Small intestine (tissue), 7 donors: ENCODE measurements at regions not wholly inside any gene's neighbourhood (a gene's known extent, or its start where the extent isn't known, plus 50 kb on each side); places are given as distances from the start of the nearest gene placed in this dataset.

Experiments
- DNase-seq, 2 donors: peaks; one replicate each; pipeline versions ENCODE4 v3.0.0 to v3.0.0-alpha.2; 2013
- FAIRE-seq: peaks from 2 replicates; lab custom pipeline; 2012; peaks lifted over from hg19 to GRCh38; lab: Jason Lieb, UNC
- H3K27ac ChIP-seq, 3 donors: one replicate each; pipeline ENCODE4 v1.5.1; 2013; ENCODE audit warnings: low read length in 2 of 3, mild to moderate bottlenecking in 2 of 3, control low read depth in 1 of 3, inconsistent platforms in 1 of 3, low read depth in 1 of 3, moderate library complexity in 1 of 3
- H3K27me3 ChIP-seq, 3 donors: one replicate each; pipeline ENCODE4 v1.6.1; 2013; ENCODE audit warnings: low read length in 3 of 3, inconsistent platforms in 1 of 3; ENCODE audit not compliant: control insufficient read depth in 3 of 3, insufficient read depth in 3 of 3
- H3K36me3 ChIP-seq, 3 donors: one replicate each; pipeline ENCODE4 v1.6.1; 2013; ENCODE audit warnings: low read length in 3 of 3, inconsistent platforms in 1 of 3, low read depth in 1 of 3, mild to moderate bottlenecking in 1 of 3, moderate library complexity in 1 of 3; ENCODE audit not compliant: control insufficient read depth in 3 of 3, insufficient read depth in 2 of 3
- H3K4me1 ChIP-seq, 3 donors: one replicate each; pipeline ENCODE4 v1.6.1; 2013; ENCODE audit warnings: low read length in 2 of 3, inconsistent platforms in 1 of 3, low read depth in 1 of 3, mild to moderate bottlenecking in 1 of 3, moderate library complexity in 1 of 3; ENCODE audit not compliant: control insufficient read depth in 3 of 3, insufficient read depth in 2 of 3
- H3K4me3 ChIP-seq, 3 donors: one replicate each; pipeline ENCODE4 v1.5.1; 2013; ENCODE audit warnings: low read length in 3 of 3, control low read depth in 1 of 3, inconsistent platforms in 1 of 3, low read depth in 1 of 3, mild to moderate bottlenecking in 1 of 3, moderate library complexity in 1 of 3
- H3K9me3 ChIP-seq, 2 donors: one replicate each; pipeline ENCODE4 v1.6.1; 2013; ENCODE audit warnings: low read depth in 1 of 2, low read length in 1 of 2; ENCODE audit not compliant: control insufficient read depth in 2 of 2, insufficient read depth in 1 of 2
- WGBS, 3 donors: extraction: QIAGEN DNeasy Blood & Tissue Kit; methylation state at CpG; one replicate each; pipeline ENCODE4 v1.1.7; 2013; 5-methylcytosine and 5-hydroxymethylcytosine counted together
- donor health status: healthy with polysubstance abuse.
- donor health status: control.
- donor health status: control.
- donor health status: Bipolar disorder and iron deficiency.
- donor health status: healthy.

GRCh38 chr7:125173571-125173970, 243.9 kb upstream of the POT1 start:
- no peak for FAIRE-seq

DNA sequence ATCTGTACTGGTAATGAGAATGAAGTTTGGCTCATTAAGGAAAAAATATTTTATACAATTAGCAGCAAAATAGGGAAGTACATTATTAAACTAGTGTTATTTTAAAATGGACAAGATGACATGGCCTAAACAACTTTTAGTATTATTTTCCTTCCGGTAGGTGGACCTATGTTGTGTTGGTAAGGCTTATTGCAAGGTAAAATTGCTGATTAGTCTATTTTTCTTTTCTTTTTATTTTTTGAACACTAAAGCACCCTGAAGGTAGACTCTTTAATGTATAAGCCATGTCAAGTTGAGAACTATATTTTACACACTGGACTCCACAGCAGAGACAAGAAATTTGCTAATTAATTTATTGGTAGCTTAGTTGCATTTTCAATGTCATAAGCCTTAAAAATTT, 239.5 kb upstream of the POT1 start:
- 94 to 97% (median 95%) methylated on average over 1 of the region's 1 CpG for WGBS, 3 donors
- H3K27ac ChIP-seq = no peak overlapping the region
- no peak for FAIRE-seq
- no peaks in the 10 kb centered on the region for H3K9me3 ChIP-seq
- no peaks in the 10 kb centered on the region for H3K36me3 ChIP-seq
- no peak for DNase-seq
- no peak overlapping the region for H3K4me3 ChIP-seq
- no peaks in the 10 kb centered on the region for H3K27me3 ChIP-seq
- H3K4me1 ChIP-seq = no peaks in the 10 kb centered on the region

More at GRCh38 chr7:125173571-125173970, 243.9 kb upstream of the POT1 start:
- DNase-seq = no peak
- Histone ChIP-seq H3K9me3 (no peaks in the 10 kb centered on the region), H3K36me3 (no peaks in the 10 kb centered on the region), H3K27me3 (no peaks in the 10 kb centered on the region), H3K4me1 (no peaks in the 10 kb centered on the region), H3K27ac (no peak overlapping the region), H3K4me3 (no peak overlapping the region)
- WGBS, 3 donors = 81 to 90% (median 88%) methylated on average over 2 of the region's 2 CpGs

DNA sequence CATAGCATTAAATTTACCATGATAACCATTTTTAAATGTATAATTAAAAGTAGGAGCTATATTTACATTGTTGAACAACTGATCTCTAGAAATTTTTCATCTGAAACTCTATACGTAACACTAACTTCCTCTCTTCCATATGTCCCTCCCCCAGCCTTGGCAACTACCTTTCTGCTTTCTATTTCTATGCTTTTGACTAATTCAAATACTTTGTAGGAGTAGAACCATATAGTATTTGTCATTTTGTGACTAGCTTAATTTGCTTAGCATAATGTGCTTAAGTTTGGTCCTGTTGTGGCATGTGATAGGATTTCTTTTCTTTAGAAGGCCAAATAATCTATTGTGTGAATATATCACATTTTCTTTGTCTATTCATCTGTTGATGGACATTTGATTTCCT, 225.3 kb upstream of the POT1 start:
- FAIRE-seq (no peak), DNase-seq (no peak)
- H3K36me3 ChIP-seq = no peaks in the 10 kb centered on the region
- no peaks in the 10 kb centered on the region for H3K27me3 ChIP-seq
- H3K27ac ChIP-seq = no peak overlapping the region
- no peaks in the 10 kb centered on the region for H3K9me3 ChIP-seq
- 82 to 86% (median 84%) methylated on average over 1 of the region's 1 CpG for WGBS, 3 donors
- H3K4me1 ChIP-seq = no peaks in the 10 kb centered on the region
- no peak overlapping the region for H3K4me3 ChIP-seq

- 73 to 83% (median 75%) methylated on average over 1 of the region's 1 CpG for WGBS, 3 donors
Observed at GRCh38 chr7:125149151-125149550, 219.5 kb upstream of the POT1 start.

DNA sequence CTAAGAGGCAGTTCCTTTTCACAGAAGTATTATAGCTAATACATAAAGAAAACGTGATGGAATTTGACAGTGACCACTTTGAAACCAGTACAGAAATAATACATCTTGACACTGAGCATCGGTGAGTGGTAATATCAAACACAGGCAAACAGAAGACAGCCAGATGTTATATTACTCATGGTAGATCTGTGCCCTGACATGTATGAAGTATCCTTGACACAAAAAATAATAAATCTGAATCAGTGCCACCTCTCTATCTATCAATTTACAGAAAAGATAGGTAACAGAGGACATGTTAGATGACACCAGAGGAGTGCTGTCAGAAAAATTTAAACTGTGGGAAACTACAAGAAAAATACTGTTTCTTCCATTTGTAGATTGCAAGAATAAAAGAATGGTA, 217.4 kb upstream of the POT1 start:
- 45 to 48% (median 46%) methylated on average over 2 of the region's 2 CpGs for WGBS, 3 donors
- FAIRE-seq = no peak
- H3K9me3 ChIP-seq = no peaks in the 10 kb centered on the region

More at GRCh38 chr7:125149151-125149550, 219.5 kb upstream of the POT1 start:
- Histone ChIP-seq H3K9me3 (no peaks in the 10 kb centered on the region), H3K36me3 (no peaks in the 10 kb centered on the region), H3K27ac (no peak overlapping the region), H3K4me1 (no peaks in the 10 kb centered on the region), H3K4me3 (no peak overlapping the region), H3K27me3 (no peaks in the 10 kb centered on the region)
- FAIRE-seq (no peak), DNase-seq (no peak)

DNA sequence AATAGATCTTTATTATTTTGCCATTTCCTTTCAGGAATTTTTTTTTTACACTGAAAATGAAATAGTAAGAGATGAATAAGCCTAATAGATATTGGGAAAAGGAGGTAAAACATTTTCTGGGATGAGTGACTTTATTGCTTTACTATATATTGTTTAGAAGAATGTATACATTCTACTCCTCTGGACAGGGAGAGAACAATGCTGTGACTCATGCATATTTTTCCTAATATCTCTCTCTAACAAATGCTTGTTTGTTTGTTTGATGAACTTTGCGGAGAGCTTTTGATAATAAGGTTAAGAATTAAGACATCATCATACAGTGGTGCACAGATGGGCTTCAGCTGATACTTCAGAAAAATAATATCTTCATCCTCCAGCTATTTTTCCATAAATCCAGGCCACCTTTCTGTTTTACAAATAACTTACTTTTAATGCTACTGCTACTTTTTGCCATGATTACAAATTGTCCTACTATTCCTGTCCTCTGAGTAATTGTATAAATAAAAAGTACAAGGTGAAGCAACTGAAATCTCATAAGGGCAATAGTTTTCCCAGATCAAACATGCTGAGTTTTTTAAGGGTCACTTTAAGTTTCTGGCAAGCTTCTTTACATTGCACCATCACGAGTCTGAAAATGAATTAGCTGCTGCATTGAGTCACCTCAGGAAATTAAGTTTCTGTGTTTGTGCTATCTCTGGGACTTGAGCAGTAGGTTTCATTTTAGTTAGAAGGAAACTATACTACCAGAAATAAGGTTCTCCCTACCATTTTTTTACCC, 207.3 kb upstream of the POT1 start:
- Histone ChIP-seq H3K9me3 (peaks cover 0 to 2% of the 10 kb centered on the region in 2 donors), H3K4me3 (no peak overlapping the region), H3K27ac (no peak overlapping the region), H3K27me3 (no peaks in the 10 kb centered on the region), H3K4me1 (no peaks in the 10 kb centered on the region), H3K36me3 (no peaks in the 10 kb centered on the region)
- no peak for DNase-seq
- no peak for FAIRE-seq
- WGBS, 3 donors = 46 to 57% (median 46%) methylated on average over 2 of the region's 2 CpGs

More for the DNA sequence above, 217.4 kb upstream of the POT1 start:
- no peaks in the 10 kb centered on the region for H3K4me1 ChIP-seq
- no peaks in the 10 kb centered on the region for H3K36me3 ChIP-seq
- no peaks in the 10 kb centered on the region for H3K27me3 ChIP-seq
- no peak for DNase-seq
- H3K4me3 ChIP-seq = no peak overlapping the region
- no peak overlapping the region for H3K27ac ChIP-seq

- H3K4me1 ChIP-seq = no peaks in the 10 kb centered on the region
- H3K36me3 ChIP-seq = no peaks in the 10 kb centered on the region
- no peak overlapping the region for H3K27ac ChIP-seq
- H3K27me3 ChIP-seq = no peaks in the 10 kb centered on the region
- no peak overlapping the region for H3K4me3 ChIP-seq
- DNase-seq = no peak
- 0 to 47% (median 12%) methylated on average over 1 of the region's 1 CpG for WGBS, 3 donors
- H3K9me3 ChIP-seq = peaks cover 0 to 2% of the 10 kb centered on the region in 2 donors
- FAIRE-seq = no peak
Observed at GRCh38 chr7:125136341-125136740, 206.7 kb upstream of the POT1 start.

GRCh38 chr7:125130173-125130572, 200.5 kb upstream of the POT1 start:
- WGBS, 3 donors = 19 to 60% (median 45%) methylated on average over 1 of the region's 1 CpG
- Histone ChIP-seq H3K27me3 (no peaks in the 10 kb centered on the region), H3K9me3 (peaks cover 0 to 2% of the 10 kb centered on the region in 2 donors), H3K4me1 (no peaks in the 10 kb centered on the region), H3K36me3 (no peaks in the 10 kb centered on the region), H3K4me3 (no peak overlapping the region), H3K27ac (no peak overlapping the region)
- DNase-seq = no peak
- FAIRE-seq = no peak

DNA sequence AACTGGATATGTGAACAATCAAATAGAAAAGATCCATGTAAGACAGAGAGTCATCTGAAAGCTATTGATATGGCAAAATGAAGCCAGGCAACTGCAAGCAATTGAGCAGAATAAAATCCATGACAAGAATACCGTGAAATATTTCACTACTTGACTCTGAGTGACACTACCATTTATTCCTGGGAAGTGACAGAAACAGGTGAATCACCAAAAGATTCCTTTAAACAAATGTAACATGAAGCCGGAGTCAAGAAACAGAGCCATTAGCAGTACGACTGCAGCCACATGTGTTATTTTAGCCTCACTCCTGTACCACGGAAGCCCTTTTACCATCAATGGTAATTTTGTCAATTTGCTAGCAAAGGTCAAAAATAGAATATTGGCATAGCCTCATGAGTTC, 197.7 kb upstream of the POT1 start:
- WGBS, 3 donors = 89 to 92% (median 90%) methylated on average over 4 of the region's 4 CpGs
- no peaks in the 10 kb centered on the region for H3K27me3 ChIP-seq
- no peaks in the 10 kb centered on the region for H3K4me1 ChIP-seq
- no peaks in the 10 kb centered on the region for H3K9me3 ChIP-seq
- DNase-seq (no peak), FAIRE-seq (no peak)
- H3K27ac ChIP-seq = no peak overlapping the region
- H3K4me3 ChIP-seq = no peak overlapping the region
- H3K36me3 ChIP-seq = no peaks in the 10 kb centered on the region
